Liver (tissue), 2 donors: ENCODE measurements at regions not wholly inside any gene's neighbourhood (a gene's known extent, or its start where the extent isn't known, plus 50 kb on each side); places are given as distances from the start of the nearest gene placed in this dataset.

Experiments
- CTCF ChIP-seq: fragments of 150-350 bp; IDR thresholded peaks from 2 replicates; pipeline ENCODE4 v1.5.1; 2017; ENCODE audit warnings: improper control_type of control experiment, low read depth, low read length; ENCODE audit not compliant: missing input control
- MAX ChIP-seq: IDR thresholded peaks from 2 replicates; pipeline ENCODE4 v1.6.1; 2016; ENCODE audit warnings: antibody characterized with exemption
- donor health status: healthy.

GRCh38 chr5:90290648-90291047 lies 118.9 kb downstream of the CETN3 start:
- TF ChIP-seq MAX = no peak
- TF ChIP-seq CTCF = no peak
